Endothelial cell of umbilical vein (primary cell): ENCODE measurements at regions not wholly inside any gene's neighbourhood (a gene's known extent, or its start where the extent isn't known, plus 50 kb on each side); places are given as distances from the start of the nearest gene placed in this dataset.

Experiments used
- BruUV-seq: library from RNA; stranded (reverse); fragments of 400-500 nt; replicated peaks from 2 replicates; lab custom pipeline; 2021; lab: Mats Ljungman, UMichigan
- CTCF ChIA-PET: fragments of 300-600, 350-600 bp; sonication (Branson Sonifier 250); formaldehyde crosslinking; loops from one replicate; lab custom pipeline; 2021; ENCODE audit warnings: antibody characterized with exemption, inconsistent platforms; lab: Charles Lee
- POLR2A ChIA-PET: fragments of 300-600, 350-600 bp; sonication (Branson Sonifier 250); formaldehyde crosslinking; loops from one replicate; lab custom pipeline; 2021; ENCODE audit warnings: antibody characterized with exemption, inconsistent platforms; lab: Charles Lee
- DNase-seq: peaks from one replicate; pipeline ENCODE4 v3.0.0-alpha.2; 2011; ENCODE audit warnings: low read depth, low spot score
- FAIRE-seq: peaks from 2 replicates; lab custom pipeline; 2011; peaks lifted over from hg19 to GRCh38; lab: Jason Lieb, UNC
- H2AFZ ChIP-seq: 2 replicates; pipeline ENCODE4 v1.6.0; 2012; ENCODE audit warnings: low read depth, low read length, control low read depth, inconsistent platforms
- H3K27ac ChIP-seq: 2 replicates; pipeline ENCODE4 v1.5.1; 2011; ENCODE audit warnings: low read depth, mild to moderate bottlenecking, control low read depth, low read length, moderate library complexity; ENCODE audit not compliant: insufficient read depth
- H3K27me3 ChIP-seq, 2 experiments: 2 replicates each; pipeline versions ENCODE4 v1.6.0 to v1.6.1; 2011; ENCODE audit warnings: low read length in 2 of 2, mixed read lengths in 1 of 2; ENCODE audit not compliant: control insufficient read depth in 2 of 2, insufficient read depth in 2 of 2
- H3K36me3 ChIP-seq, 2 experiments: 2 replicates in 1 of 2; 3 replicates in 1 of 2; pipeline ENCODE4 v1.5.1; 2011; ENCODE audit warnings: low read length in 2 of 2, mild to moderate bottlenecking in 1 of 2, moderate library complexity in 1 of 2; ENCODE audit not compliant: control insufficient read depth in 2 of 2, insufficient read depth in 2 of 2; ENCODE audit errors: extremely low read depth in 1 of 2
- H3K4me1 ChIP-seq: 3 replicates; pipeline ENCODE4 v1.5.1; 2011; ENCODE audit warnings: mild to moderate bottlenecking, low read length; ENCODE audit not compliant: control insufficient read depth, insufficient read depth; ENCODE audit errors: extremely low read depth
- H3K4me2 ChIP-seq: 2 replicates; pipeline ENCODE4 v1.6.1; 2011; ENCODE audit warnings: low read length, control low read depth, mixed read lengths; ENCODE audit not compliant: insufficient read depth
- H3K4me3 ChIP-seq, 3 experiments: fragments of 200-600 bp in 1 of 3; sonication (generic), shearing (Covaris generic) in 1 of 3; replicated peaks in 1 of 3; 2 replicates each; pipeline ENCODE4 v1.5.1; 2011 to 2016; ENCODE audit warnings: control low read depth in 3 of 3, low read length in 3 of 3, mild to moderate bottlenecking in 2 of 3, inconsistent platforms in 1 of 3, low read depth in 1 of 3, moderate library complexity in 1 of 3; ENCODE audit not compliant: insufficient read depth in 1 of 3
- H3K79me2 ChIP-seq: 2 replicates; pipeline ENCODE4 v1.6.0; 2012; ENCODE audit warnings: low read length, inconsistent platforms; ENCODE audit not compliant: control insufficient read depth, insufficient read depth
- H3K9ac ChIP-seq: replicated peaks from 2 replicates; pipeline ENCODE3; 2011; ENCODE audit warnings: low read length, control low read depth; ENCODE audit not compliant: insufficient read depth; ENCODE audit errors: extremely low read depth
- H3K9me1 ChIP-seq: replicated peaks from 3 replicates; pipeline ENCODE4 v1.6.0; 2011; ENCODE audit warnings: mild to moderate bottlenecking, low read length; ENCODE audit not compliant: control insufficient read depth, insufficient read depth; ENCODE audit errors: extremely low read depth
- H3K9me3 ChIP-seq: replicated peaks from 2 replicates; pipeline ENCODE4 v1.5.1; 2012; ENCODE audit warnings: low read length, inconsistent platforms; ENCODE audit not compliant: control insufficient read depth, insufficient read depth
- H4K20me1 ChIP-seq: replicated peaks from 2 replicates; pipeline ENCODE3; 2011; ENCODE audit warnings: mild to moderate bottlenecking, low read length; ENCODE audit not compliant: control insufficient read depth, insufficient read depth; ENCODE audit errors: extremely low read depth
- EZH2 ChIP-seq: IDR thresholded peaks from 2 replicates; pipeline ENCODE4 v1.6.1; 2012; ENCODE audit warnings: borderline replicate concordance, low read depth, mild to moderate bottlenecking, moderate library complexity, low read length, inconsistent platforms; ENCODE audit not compliant: severe bottlenecking
- FOS ChIP-seq: IDR thresholded peaks from 2 replicates; pipeline ENCODE4 v1.6.1; 2011; ENCODE audit warnings: mild to moderate bottlenecking, low read length, moderate library complexity, borderline replicate concordance; ENCODE audit not compliant: insufficient read depth
- GATA2 ChIP-seq: IDR thresholded peaks from 2 replicates; pipeline ENCODE4 v1.7.0; 2011; ENCODE audit warnings: low read depth, mild to moderate bottlenecking, moderate library complexity, mixed read lengths, low read length; ENCODE audit not compliant: insufficient read length, insufficient read depth
- JUN ChIP-seq: IDR thresholded peaks from 2 replicates; pipeline ENCODE4 v1.6.1; 2011; ENCODE audit warnings: borderline replicate concordance, low read depth; ENCODE audit not compliant: insufficient read length, insufficient read depth
- MYC ChIP-seq: IDR thresholded peaks from one replicate; pipeline ENCODE4 v1.6.1; 2011; ENCODE audit warnings: mild to moderate bottlenecking, low read depth, low read length
- POLR2A ChIP-seq: IDR thresholded peaks from 2 replicates; pipeline ENCODE4 v1.6.1; 2012; ENCODE audit warnings: low read depth, mild to moderate bottlenecking, control low read depth, low read length
- POLR2AphosphoS5 ChIP-seq: IDR thresholded peaks from 2 replicates; pipeline ENCODE4 v1.6.1; 2012; ENCODE audit warnings: low read depth, mild to moderate bottlenecking, control low read depth, low read length, moderate library complexity; ENCODE audit not compliant: insufficient read depth
- dilution Hi-C: fragments of 300-500 bp; cut with MboI; formaldehyde crosslinking; loops from one replicate; pipeline ENCODE4 v1.15.0; 2019; ENCODE audit warnings: low sequenced_read_pairs; ENCODE audit not compliant: extremely low pct_ligation_motif_present
- intact Hi-C: fragments of 100-400 bp; cut with micrococcal nuclease; formaldehyde crosslinking; loops from one replicate; pipeline ENCODE4 v1.10.0; 2022
- TF ChIP-seq, protein P1 (sequence below): IDR thresholded peaks from 2 replicates; pipeline ENCODE4 v1.6.1; 2011; ENCODE audit not compliant: insufficient read depth, insufficient read length
- TF ChIP-seq, protein P2 (sequence below), 2 donors: IDR thresholded peaks; 1 replicate in 1 of 2; 2 replicates in 1 of 2; pipeline ENCODE4 v1.5.1; 2011; ENCODE audit warnings: low read length in 2 of 2, mild to moderate bottlenecking in 2 of 2, moderate library complexity in 2 of 2, control low read depth in 1 of 2, inconsistent platforms in 1 of 2, low read depth in 1 of 2; ENCODE audit not compliant: insufficient read depth in 1 of 2; ENCODE audit errors: extremely low read depth in 1 of 2

DNA sequence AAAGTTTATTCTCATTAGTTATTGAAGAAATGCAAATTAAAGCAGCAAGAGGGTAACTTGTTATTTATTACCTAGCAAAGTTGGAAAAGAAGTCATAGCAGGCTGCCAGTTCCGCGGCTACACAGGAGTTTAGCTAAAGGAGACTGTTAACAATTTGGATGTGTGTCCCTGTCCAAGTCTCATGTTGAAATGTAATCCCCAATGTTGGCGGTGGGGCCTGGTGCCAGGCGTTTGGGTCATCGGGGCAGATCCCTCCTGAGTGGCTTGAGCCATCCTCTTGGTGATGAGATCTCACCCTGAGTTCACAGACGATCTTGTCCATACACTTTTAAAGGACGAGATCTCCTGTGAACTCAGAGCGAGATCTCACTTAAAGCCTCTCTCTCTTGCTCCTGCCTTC lies 608.3 kb downstream of the SH2D4B start:
- Histone ChIP-seq H3K9me1 (no peaks in the 10 kb centered on the region), H3K27me3 (no peaks in the 10 kb centered on the region), H3K4me3 (no peak overlapping the region), H2AFZ (no peak overlapping the region), H3K9ac (no peak overlapping the region), H3K4me2 (no peak overlapping the region), H4K20me1 (no peaks in the 10 kb centered on the region), H3K4me1 (no peaks in the 10 kb centered on the region), H3K36me3 (no peaks in the 10 kb centered on the region), H3K79me2 (no peaks in the 10 kb centered on the region), H3K27ac (no peak overlapping the region), H3K9me3 (no peaks in the 10 kb centered on the region)
- no peak for DNase-seq
- intact Hi-C loops (no loop called here), dilution Hi-C loops (no loop called here)
- TF ChIP-seq POLR2AphosphoS5, result no peak
- TF ChIP-seq EZH2, result no peak
- TF ChIP-seq JUN, result no peak
- no peak for TF ChIP-seq POLR2A
- no peak for TF ChIP-seq GATA2
- TF ChIP-seq MYC, result no peak
- TF ChIP-seq, protein P1, sequence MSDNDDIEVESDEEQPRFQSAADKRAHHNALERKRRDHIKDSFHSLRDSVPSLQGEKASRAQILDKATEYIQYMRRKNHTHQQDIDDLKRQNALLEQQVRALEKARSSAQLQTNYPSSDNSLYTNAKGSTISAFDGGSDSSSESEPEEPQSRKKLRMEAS, result no peak
- TF ChIP-seq, protein P2, sequence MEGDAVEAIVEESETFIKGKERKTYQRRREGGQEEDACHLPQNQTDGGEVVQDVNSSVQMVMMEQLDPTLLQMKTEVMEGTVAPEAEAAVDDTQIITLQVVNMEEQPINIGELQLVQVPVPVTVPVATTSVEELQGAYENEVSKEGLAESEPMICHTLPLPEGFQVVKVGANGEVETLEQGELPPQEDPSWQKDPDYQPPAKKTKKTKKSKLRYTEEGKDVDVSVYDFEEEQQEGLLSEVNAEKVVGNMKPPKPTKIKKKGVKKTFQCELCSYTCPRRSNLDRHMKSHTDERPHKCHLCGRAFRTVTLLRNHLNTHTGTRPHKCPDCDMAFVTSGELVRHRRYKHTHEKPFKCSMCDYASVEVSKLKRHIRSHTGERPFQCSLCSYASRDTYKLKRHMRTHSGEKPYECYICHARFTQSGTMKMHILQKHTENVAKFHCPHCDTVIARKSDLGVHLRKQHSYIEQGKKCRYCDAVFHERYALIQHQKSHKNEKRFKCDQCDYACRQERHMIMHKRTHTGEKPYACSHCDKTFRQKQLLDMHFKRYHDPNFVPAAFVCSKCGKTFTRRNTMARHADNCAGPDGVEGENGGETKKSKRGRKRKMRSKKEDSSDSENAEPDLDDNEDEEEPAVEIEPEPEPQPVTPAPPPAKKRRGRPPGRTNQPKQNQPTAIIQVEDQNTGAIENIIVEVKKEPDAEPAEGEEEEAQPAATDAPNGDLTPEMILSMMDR (IDR thresholded peaks at IDR 0.05; ENCODE audit: extremely low read depth in 1 of 2, insufficient read depth in 1 of 2, low read depth in 1 of 2, low read length in 2 of 2), result no peak
- no peak for TF ChIP-seq FOS
- POLR2A ChIA-PET, result no interaction called here
- CTCF ChIA-PET, result no interaction called here
- no peak for FAIRE-seq
- BruUV-seq, result no TSS peak
